Bronchial epithelial cell (primary cell): ENCODE measurements at regions not wholly inside any gene's neighbourhood (a gene's known extent, or its start where the extent isn't known, plus 50 kb on each side); places are given as distances from the start of the nearest gene placed in this dataset.
"Not testable (repeated sequence)": the region's sequence is repeated elsewhere in the genome, so short reads cannot be mapped to it uniquely, and the experiment has no call there.

Experiments used
- DNase-seq: peaks from one replicate; pipeline ENCODE4 v3.0.0-alpha.2; 2010; ENCODE audit warnings: low read depth
- FAIRE-seq: peaks from 2 replicates; lab custom pipeline; 2011; peaks lifted over from hg19 to GRCh38; lab: Jason Lieb, UNC
- H3K27me3 ChIP-seq: 2 replicates; pipeline ENCODE4 v1.5.1; 2011; ENCODE audit warnings: low read length; ENCODE audit not compliant: control insufficient read depth, insufficient read depth
- H3K36me3 ChIP-seq: 2 replicates; pipeline ENCODE4 v1.5.1; 2011; ENCODE audit warnings: low read length; ENCODE audit not compliant: control insufficient read depth, insufficient read depth
- H3K4me3 ChIP-seq: 2 replicates; pipeline ENCODE4 v1.5.1; 2011; ENCODE audit warnings: mild to moderate bottlenecking, low read depth, low read length, control low read depth
- TF ChIP-seq, protein P1 (sequence below): IDR thresholded peaks from 2 replicates; pipeline ENCODE4 v1.5.1; 2011; ENCODE audit warnings: mild to moderate bottlenecking, moderate library complexity, low read length, control low read depth, inconsistent platforms; ENCODE audit not compliant: insufficient read depth, severe bottlenecking

- TF ChIP-seq, protein P1, sequence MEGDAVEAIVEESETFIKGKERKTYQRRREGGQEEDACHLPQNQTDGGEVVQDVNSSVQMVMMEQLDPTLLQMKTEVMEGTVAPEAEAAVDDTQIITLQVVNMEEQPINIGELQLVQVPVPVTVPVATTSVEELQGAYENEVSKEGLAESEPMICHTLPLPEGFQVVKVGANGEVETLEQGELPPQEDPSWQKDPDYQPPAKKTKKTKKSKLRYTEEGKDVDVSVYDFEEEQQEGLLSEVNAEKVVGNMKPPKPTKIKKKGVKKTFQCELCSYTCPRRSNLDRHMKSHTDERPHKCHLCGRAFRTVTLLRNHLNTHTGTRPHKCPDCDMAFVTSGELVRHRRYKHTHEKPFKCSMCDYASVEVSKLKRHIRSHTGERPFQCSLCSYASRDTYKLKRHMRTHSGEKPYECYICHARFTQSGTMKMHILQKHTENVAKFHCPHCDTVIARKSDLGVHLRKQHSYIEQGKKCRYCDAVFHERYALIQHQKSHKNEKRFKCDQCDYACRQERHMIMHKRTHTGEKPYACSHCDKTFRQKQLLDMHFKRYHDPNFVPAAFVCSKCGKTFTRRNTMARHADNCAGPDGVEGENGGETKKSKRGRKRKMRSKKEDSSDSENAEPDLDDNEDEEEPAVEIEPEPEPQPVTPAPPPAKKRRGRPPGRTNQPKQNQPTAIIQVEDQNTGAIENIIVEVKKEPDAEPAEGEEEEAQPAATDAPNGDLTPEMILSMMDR: no peak
- H3K36me3 ChIP-seq: no peaks in the 10 kb centered on the region
- H3K27me3 ChIP-seq: no peaks in the 10 kb centered on the region
- H3K4me3 ChIP-seq: no peak overlapping the region
- FAIRE-seq (no peak), DNase-seq (no peak)
Measured at GRCh38 chr20:12740647-12741046, 268.1 kb upstream of the SPTLC3 start.

GRCh38 chr20:12744037-12744436, 264.7 kb upstream of the SPTLC3 start:
- FAIRE-seq: no peak

DNA sequence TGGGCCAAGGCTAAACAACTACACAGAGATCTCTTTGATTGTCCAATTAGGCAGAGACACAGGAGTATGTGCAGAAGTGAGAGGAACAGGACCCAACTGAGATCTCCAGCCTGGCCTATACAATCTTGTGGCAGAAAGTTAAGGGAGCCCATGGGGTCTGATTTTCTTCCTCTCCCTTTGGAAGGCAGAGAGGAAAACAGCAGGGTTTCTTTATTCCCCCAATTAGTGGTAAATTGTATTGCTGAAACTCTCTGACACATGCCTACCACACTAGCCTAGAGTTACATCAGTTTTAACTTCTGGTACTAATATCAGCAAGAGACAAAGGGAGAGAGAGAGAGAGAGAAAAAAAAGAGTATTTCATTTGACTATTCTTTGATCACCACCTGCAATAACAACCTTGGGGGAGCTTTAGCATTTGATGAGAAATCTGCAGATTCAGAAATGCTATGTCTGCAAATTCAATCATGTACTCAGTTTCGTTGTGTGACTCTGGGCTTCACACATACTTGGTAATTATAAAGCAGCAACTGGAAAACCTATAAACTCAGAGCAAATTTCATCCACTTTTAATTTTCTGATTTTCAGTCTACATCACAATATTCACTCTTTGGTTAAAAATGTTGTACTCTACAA, 260.3 kb upstream of the SPTLC3 start:
- H3K36me3 ChIP-seq: no peaks in the 10 kb centered on the region
- H3K4me3 ChIP-seq: no peak overlapping the region
- TF ChIP-seq, protein P1: no peak
- no peaks in the 10 kb centered on the region for H3K27me3 ChIP-seq
- FAIRE-seq (no peak), DNase-seq (no peak)

More at GRCh38 chr20:12744037-12744436, 264.7 kb upstream of the SPTLC3 start:
- TF ChIP-seq, protein P1: no peak
- no peaks in the 10 kb centered on the region for H3K36me3 ChIP-seq
- no peaks in the 10 kb centered on the region for H3K27me3 ChIP-seq
- no peak for DNase-seq
- H3K4me3 ChIP-seq: no peak overlapping the region

DNA sequence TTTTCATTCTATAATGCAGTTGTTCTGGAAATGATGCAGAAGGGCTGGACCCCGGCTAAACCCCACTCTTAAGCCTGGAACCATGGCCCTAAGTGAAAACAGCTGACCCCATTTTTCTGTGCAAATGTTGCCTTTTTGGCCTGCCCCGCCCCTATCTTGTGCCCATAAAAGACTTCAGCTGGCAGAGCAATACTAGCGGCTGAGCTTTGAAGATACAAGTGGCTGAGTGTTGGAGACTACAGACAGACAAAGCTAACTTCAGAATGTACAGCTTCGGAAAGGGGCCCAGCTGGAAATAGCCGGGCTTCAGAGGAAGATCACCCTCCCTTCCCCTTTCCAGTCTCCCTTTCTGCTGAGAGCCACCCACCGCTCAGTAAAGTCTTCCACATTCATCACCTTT, 258.6 kb upstream of the SPTLC3 start:
- no peaks in the 10 kb centered on the region for H3K36me3 ChIP-seq
- DNase-seq (no peak), FAIRE-seq (no peak)
- H3K4me3 ChIP-seq: no peak overlapping the region
- TF ChIP-seq, protein P1: no peak
- H3K27me3 ChIP-seq: no peaks in the 10 kb centered on the region

- not testable (repeated sequence) for H3K4me3 ChIP-seq, H3K36me3 ChIP-seq, H3K27me3 ChIP-seq, FAIRE-seq, DNase-seq
Measured at GRCh38 chr20:12752900-12753693, 255.7 kb upstream of the SPTLC3 start.

DNA sequence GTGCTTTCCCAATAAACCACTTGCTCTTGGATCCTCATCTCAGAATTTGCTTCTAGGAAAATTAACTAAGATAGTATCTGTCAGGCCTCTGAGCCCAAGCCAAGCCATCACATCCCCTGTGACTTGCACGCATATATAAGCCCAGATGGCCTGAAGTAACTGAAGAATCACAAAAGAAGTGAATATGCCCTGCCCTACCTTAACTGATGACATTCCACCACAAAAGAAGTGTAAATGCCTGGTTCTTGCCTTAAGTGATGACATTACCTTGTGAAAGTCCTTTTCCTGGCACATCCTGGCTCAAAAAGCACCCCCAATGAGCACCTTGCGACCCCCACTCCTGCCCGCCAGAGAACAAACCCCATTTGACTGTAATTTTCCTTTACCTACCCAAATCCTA, 255.0 kb upstream of the SPTLC3 start:
- H3K4me3 ChIP-seq, FAIRE-seq, H3K36me3 ChIP-seq, DNase-seq, H3K27me3 ChIP-seq: not testable (repeated sequence)

GRCh38 chr20:12759493-12759892, 249.3 kb upstream of the SPTLC3 start:
- DNase-seq, FAIRE-seq, H3K27me3 ChIP-seq, H3K36me3 ChIP-seq, H3K4me3 ChIP-seq: not testable (repeated sequence)
